LoVo (cell line): ENCODE measurements at regions not wholly inside any gene's neighbourhood (a gene's known extent, or its start where the extent isn't known, plus 50 kb on each side); places are given as distances from the start of the nearest gene placed in this dataset.
A peak's percentile ranks its signal among the peaks of the same experiment; 100 is the strongest.
"Not testable (repeated sequence)": the region's sequence is repeated elsewhere in the genome, so short reads cannot be mapped to it uniquely, and the experiment has no call there.

Experiments
- DNase-seq: peaks from one replicate; pipeline ENCODE4 v3.0.0-alpha.2; 2016; ENCODE audit warnings: low spot score

DNA sequence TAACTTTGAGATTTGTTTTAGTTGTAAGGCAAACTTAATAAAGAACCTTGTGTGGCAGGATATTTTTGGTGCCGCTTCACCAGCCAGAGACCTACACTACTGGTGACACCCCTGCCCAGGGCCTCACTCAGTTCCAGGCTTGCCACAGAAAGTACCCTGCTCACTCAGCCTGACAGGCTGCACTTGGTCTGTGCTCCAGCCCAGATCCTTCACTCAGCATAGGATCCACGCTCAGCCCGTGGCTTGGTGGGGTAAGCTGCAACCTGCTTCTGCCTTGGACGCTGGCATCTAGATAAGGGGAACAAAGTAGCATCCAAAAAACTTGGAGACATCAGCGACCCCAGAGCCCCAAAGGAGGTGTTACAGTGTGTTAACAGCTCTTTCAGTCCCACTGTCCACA lies 825.5 kb downstream of the EPHA3 start:
- no peak for DNase-seq

DNA sequence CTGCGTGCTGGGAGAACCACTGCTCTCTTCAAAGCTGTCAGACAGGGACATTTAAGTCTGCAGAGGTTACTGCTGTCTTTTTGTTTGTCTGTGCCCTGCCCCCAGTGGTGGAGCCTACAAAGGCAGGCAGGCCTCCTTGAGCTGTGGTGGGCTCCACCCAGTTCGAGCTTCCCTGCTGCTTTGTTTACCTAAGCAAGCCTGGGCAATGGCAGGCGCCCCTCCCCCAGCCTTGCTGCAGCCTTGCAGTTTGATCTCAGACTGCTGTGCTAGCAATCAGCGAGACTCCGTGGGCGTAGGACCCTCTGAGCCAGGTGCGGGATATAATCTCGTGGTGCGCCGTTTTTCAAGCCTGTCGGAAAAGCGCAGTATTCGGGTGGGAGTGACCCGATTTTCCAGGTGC lies 837.0 kb downstream of the EPHA3 start:
- not testable (repeated sequence) for DNase-seq

- peak; percentile 65 for DNase-seq
Measured at GRCh38 chr3:89946884-89947283, 839.5 kb downstream of the EPHA3 start.

- DNase-seq, result no peak
Measured at GRCh38 chr3:89947337-89947954, 840.0 kb downstream of the EPHA3 start.

DNA sequence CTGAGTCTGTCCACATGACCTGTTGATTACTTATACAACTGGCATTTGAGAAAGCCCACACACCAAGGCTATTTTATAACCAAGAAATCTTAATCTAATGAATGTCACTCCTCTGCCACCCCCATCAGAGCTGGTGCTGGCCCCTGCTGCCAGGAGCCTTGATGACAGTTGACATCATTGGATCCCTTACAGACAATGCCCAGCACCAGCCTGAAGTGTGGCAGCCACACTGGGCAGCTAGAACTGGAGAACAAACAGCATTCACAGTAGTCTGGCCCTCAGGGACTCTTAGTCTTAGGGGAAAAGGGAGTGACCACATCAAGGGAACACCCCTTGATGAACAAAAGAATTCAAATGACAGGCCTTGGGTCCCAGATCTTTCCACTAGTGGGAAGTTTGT lies 840.6 kb downstream of the EPHA3 start:
- no peak for DNase-seq

DNA sequence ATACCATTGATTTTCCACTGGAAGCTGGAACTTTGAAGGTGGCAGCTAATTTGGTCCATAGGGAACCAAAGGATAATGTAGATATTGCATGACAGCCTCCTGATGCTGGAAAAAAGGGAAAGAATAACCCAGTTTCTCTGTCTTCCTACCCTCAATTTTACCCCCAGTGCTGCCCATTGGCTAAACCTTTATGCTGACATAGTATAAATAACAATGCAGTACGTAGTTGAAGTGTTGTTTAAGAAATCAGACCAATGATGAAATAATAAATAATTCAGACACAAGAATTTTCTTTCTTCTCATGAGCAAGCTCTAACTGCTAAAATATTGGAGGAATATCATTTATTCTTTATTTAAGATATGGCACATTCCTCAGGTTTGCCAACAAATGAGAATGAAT lies 843.4 kb downstream of the EPHA3 start:
- DNase-seq, result no peak

DNA sequence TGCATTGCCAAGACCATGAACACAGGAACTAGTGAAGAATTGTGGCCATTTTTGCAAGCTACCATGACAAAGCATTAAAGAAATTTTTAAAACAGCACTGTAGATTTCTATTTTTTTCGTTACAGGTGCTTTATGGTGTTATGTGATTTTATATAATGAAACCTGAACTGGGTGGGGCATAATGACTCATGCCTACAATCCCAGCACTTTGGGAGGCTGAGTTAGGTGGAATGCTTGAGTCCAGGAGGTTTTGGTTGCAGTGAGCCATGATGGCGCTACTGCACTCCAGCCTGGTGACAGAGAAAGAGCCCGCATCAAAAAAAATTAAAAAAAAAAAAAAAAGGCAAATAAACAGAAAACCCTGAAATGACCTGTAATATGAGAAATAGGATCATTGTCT lies 846.7 kb downstream of the EPHA3 start:
- DNase-seq, result no peak

DNA sequence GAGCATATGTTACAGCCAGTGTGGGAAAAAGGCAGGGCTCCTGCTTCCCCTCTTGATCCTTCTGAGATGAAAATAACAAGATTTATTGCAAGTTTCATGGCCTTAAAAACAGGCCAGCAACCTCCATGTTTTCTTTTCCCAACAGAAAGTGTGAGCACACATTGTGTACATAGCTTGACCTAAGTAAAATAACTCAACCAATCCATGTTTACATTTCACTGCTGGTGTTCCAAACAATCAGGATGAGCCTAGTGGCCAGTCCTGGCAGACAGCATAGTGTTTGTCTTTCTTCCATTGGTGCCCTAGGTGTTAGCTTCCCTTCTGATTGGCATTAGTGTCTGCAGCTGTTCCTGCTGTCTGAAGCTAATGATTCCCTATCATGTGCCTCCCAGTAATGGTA lies 847.7 kb downstream of the EPHA3 start:
- DNase-seq, result no peak

DNA sequence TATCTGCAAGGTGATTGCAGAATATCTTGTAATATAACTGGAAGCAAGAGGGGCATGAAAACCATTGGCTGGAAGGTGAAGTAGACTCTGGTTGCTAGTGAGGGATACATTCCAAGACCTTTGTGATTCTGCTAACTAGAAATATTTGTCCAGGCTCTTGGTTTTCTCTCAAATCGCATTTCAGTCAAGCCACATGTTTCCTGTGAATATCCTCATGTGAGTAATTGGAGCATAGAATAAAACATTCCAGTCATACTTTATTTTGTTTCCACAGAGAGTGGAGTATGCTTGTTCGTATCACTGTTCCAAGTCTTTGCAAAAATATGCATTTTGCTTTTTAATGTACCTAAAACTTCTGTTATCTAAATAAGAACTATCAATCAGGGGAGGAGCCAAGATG lies 850.0 kb downstream of the EPHA3 start:
- DNase-seq, result no peak

- not testable (repeated sequence) for DNase-seq
Measured at GRCh38 chr3:89958163-89958562, 850.7 kb downstream of the EPHA3 start.

DNA sequence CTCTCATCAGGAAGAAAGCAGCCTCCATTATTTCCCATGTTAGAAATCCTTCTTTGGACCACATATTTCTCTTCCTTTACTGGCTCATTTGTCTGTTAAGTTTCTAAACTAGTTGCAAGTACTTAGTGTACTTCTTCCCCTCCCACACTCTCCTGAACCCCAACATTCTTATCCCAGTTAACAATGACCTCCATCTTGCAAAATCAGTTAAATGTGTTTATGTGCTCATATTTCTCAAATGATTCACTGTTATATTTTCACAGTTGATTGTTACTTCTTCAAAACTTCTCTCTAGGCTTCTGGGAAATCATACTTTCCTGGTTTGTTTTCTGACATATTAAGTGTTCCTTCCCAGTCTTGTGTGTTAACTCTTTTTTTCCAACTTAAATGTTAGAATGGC lies 856.9 kb downstream of the EPHA3 start:
- DNase-seq, result no peak

DNA sequence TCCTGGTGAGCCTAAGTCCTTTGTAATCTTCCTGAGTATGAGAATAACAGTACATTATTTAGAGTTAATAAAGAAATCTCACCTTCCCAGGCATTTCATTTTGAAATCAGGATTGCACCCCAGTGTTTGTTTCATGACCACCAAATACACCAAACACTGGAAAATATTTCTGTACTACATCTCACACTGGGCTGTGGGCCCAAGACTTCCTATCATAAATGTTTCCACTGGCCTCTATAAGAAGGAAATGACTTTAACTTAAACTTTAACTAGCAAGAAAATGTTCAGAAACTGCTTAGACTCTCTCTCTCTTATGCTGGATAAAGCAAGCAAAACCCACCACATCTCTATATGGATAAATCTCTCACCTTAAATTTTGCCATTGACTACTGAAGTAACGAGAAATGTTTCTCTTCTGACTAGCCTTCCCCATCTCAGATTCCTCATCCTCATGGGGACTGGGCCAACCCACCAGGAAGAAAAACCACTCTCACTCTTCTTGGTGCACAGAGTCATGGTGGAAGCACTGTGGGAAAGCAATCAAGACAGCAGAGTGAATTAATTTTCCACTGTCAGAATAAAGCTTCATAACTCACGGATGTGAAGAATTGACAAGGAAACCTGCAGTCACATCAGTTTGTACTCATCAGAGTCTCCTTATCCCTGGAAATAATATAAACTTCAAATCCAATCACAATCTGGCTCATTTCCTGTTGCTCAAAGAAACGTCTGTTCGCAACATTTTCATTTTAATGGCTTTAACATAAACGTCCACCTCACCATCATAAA lies 859.6 kb downstream of the EPHA3 start:
- no peak for DNase-seq

- no peak for DNase-seq
Measured at GRCh38 chr3:89971329-89971728, 863.9 kb downstream of the EPHA3 start.

- no peak for DNase-seq
Measured at GRCh38 chr3:89973156-89973555, 865.7 kb downstream of the EPHA3 start.

DNA sequence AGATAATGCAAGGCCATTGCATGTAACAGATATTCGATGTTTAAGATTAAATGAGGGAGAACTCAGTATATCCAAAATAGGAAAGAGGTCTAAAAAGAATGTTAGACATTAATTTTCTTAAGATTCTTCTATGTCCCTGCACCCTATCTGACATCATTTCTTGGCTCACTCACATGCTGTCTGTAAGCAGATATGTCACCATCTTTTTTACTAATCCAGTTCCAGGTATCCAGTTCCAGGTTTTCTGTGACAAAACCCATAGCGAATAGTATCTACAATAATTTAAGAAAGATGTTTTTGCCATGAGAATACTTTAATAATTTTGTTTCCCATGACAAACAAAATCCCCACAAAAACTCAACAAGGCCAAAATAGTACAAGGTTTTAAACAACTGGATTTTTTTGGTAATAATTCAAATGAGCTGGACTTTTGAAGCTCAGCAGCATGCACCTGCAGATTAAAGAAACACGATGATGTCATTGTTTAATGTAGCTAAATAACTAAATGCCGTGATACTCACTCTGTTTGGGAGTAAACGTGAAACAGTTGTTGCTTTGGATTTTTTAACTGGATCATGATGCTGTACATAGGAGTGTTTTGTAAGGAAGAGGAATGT lies 867.6 kb downstream of the EPHA3 start:
- no peak for DNase-seq

GRCh38 chr3:89983449-89983848 lies 876.0 kb downstream of the EPHA3 start:
- DNase-seq, result no peak

- DNase-seq, result no peak
Measured at GRCh38 chr3:90005281-90005847, 897.9 kb downstream of the EPHA3 start.

- DNase-seq, result no peak
Measured at GRCh38 chr3:90007778-90008499, 900.5 kb downstream of the EPHA3 start.

GRCh38 chr3:90010341-90010740 lies 902.9 kb downstream of the EPHA3 start:
- DNase-seq, result no peak

DNA sequence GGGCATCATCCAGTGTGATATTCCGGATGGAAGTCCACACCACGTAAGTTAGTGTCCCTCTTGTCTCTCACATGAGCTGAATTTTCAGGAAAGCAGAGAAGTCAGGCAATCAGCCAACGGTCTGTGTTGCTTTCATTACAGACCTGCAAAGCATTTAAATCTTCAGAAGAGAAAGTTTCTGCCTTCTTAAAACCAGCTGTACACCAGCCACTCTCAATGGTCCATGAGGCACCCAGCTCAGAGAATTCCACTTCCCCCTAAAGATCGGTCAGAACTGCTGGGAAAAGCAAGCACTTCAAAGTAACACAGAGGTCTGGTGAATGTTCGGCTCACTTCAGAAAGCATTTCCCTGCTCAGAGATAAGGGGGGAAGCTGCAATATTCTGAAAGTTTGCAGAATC lies 903.7 kb downstream of the EPHA3 start:
- DNase-seq, result no peak

- no peak for DNase-seq
Measured at GRCh38 chr3:90011596-90011995, 904.2 kb downstream of the EPHA3 start.

DNA sequence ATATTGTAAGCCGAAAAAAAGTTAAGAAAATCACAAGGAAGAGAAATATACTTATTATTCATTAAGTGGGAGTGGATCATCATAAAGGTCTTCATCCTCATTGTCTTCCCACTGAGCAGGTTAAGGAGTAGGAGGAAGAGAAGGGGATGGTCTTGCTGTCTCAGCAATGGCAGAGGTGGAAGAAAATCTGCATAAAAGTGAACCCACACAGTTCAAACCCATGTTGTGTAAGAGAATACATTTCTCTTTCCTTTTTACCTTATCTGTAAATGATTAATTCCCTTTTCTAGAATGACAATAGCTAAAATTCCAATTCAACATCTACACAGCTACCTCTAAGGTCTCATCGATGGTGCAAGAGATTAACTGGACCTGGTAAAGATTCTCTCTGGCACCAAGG lies 904.6 kb downstream of the EPHA3 start:
- DNase-seq, result no peak
